Body of pancreas (tissue), 4 donors: ENCODE measurements at regions not wholly inside any gene's neighbourhood (a gene's known extent, or its start where the extent isn't known, plus 50 kb on each side); places are given as distances from the start of the nearest gene placed in this dataset.

Experiments used
- POLR2A ChIP-seq, 3 donors: fragments of 450-650 bp; IDR thresholded peaks; one replicate each; pipeline ENCODE4 v1.6.1; 2016; ENCODE audit warnings: antibody characterized with exemption in 3 of 3, mild to moderate bottlenecking in 2 of 3
- TF ChIP-seq, protein P1 (sequence below), 7 experiments: fragments of 450-650 bp in 4 of 7; fragments of 200-600 bp in 3 of 7; sonication (generic) in 3 of 7; IDR thresholded peaks; one replicate each; pipeline ENCODE4 v1.5.1; 2016 to 2019; ENCODE audit warnings: antibody characterized with exemption in 7 of 7

- TF ChIP-seq, protein P1, sequence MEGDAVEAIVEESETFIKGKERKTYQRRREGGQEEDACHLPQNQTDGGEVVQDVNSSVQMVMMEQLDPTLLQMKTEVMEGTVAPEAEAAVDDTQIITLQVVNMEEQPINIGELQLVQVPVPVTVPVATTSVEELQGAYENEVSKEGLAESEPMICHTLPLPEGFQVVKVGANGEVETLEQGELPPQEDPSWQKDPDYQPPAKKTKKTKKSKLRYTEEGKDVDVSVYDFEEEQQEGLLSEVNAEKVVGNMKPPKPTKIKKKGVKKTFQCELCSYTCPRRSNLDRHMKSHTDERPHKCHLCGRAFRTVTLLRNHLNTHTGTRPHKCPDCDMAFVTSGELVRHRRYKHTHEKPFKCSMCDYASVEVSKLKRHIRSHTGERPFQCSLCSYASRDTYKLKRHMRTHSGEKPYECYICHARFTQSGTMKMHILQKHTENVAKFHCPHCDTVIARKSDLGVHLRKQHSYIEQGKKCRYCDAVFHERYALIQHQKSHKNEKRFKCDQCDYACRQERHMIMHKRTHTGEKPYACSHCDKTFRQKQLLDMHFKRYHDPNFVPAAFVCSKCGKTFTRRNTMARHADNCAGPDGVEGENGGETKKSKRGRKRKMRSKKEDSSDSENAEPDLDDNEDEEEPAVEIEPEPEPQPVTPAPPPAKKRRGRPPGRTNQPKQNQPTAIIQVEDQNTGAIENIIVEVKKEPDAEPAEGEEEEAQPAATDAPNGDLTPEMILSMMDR (IDR thresholded peaks at IDR 0.05), result no peak
- TF ChIP-seq POLR2A (IDR thresholded peaks at IDR 0.05), result no peak
Observed at GRCh38 chr4:89519771-89520320, 212.2 kb upstream of the GPRIN3 start.
